ENCODE measurements at regions not wholly inside any gene's neighbourhood (a gene's known extent, or its start where the extent isn't known, plus 50 kb on each side); places are given as distances from the start of the nearest gene placed in this dataset.
"Not testable (repeated sequence)": the region's sequence is repeated elsewhere in the genome, so short reads cannot be mapped to it uniquely, and the experiment has no call there.

DNA sequence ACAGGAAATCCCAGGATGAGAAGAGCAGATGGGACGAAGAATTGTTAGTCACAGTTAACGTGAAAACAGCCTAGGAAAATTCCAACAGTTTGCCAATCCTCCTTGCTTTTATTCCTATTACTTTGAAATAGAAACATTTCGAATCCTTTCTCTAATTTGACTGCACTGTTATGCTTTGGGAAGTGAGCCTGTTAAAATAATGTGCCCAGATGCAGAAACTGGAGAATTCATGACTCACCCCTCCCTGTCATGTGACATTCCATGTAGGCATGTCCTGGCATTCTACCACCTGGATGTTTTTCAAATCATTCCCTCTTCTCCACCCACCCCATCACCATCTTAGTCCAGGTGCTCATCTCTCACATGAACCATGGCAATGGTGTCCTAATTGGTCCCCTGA, 107.3 kb downstream of the MINAR1 start:
- no peak for DNase-seq (ENCODE audit: low read depth)

DNA sequence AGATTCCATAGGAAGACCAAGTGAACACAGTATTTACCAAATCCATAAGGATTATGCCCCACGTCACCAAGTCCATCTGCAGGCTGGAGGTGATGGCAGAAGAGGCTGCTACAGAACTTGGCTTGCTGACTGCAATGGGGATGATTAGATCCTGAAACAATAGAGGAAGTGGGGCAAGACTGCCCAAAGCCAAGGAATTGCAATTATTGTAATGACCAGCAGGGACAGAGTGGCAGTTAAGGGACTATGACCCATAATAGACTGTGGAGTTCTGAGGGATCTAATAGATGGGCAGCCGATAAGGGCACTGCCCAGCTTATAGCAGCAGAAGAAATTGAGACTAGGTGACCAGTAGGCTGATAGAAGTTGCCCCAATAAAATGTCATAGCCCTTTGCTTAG, 108.4 kb downstream of the MINAR1 start:
- DNase-seq (ENCODE audit: low read depth): no peak

DNA sequence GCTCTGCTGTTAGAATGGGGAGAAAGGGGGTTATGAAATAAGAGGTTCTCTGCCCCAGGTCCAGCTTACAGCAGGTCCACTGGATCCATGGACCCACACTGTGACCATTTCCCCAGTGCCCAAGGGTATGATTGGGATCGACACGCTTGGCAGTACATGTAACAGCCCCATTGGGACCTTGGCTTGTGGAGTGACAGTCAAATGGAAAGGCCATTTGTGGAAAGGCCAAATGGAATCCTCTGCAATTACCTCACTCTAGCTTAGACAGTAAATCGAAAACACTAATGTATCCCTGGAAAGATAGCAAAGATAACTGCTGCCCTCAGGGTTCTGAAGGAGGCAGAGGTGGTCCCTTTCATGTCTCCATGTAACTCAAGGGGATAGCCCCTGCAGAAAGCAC, 109.1 kb downstream of the MINAR1 start:
- DNase-seq (ENCODE audit: low read depth): no peak

DNA sequence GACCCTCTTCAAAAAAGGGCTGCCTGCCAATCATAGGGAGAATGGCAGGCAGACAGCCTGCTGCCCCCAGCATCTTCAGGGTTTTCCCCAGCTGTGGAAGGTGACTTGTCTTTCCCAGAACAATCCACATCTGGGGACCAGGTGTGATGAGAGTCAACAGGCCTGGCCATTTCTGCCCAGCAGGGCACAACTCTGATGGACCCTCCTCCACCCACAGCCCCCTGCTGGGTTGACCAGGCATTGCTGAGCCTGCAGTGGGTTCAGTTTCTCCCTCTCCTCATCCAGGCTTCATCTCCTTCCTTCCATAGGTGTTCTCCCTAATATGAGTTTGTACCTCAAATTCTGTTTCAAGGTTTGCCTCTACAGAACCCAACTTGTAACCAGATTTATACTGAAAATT, 111.0 kb downstream of the MINAR1 start:
- DNase-seq (ENCODE audit: low read depth): no peak

DNA sequence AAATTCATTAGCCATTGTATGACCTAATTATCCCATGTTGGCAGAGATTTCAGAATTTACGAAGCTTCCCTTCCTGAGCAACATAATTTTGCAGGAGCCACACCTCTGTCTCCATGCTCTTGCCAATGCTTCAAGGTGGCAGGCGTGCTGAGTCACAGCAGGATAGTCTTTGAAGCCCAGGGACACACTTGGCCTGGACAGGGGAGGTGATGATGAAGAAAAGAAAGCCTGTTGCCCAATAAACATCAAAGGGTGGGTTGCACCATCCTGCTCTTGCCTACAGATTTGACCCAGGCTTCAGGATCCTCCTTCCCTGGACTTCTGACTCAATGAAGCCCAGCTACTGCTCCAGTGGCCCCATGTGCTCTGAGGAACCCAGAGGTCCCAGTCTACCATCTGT, 117.1 kb downstream of the MINAR1 start:
- no peak for DNase-seq (ENCODE audit: low read depth)

DNA sequence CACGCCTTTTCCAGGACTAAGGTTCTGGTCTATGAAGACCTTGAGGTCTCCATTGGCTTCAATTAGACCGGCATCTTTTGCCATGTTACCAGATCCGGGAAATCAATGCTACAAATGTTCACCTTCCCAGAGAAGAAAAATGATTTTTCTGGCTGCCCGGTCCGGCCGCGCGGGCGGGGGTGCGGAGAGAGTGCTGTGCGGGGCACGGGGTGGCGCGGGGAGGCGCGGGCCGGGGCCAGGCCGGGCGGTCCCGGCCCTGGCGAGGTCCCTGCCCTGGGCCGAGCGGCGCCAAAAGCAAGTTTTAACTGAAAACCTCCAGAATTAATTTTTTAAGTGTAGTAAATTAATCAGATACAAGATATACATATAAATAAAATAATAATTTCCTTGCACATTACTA, 128.2 kb downstream of the MINAR1 start:
- DNase-seq (ENCODE audit: low read depth): no peak

DNA sequence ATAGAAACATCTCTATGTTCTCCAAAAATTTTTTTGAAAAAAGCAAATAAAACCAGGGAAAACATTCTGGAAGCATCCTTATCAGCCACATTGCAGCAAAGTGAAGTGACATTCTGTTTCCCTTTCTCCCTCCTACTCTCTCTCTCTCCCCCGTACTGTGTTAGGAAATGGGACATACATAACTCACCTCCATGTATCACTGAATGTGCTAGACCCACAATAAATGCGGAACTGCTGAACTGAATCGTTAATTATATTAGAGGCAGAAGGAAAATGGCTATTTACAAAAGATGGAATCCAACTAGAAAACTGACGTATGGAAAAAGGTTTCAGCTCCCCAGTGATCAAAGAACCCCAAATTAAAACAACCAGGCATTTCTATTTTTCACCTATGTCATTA, 129.8 kb downstream of the MINAR1 start:
- DNase-seq (ENCODE audit: low read depth): no peak

DNA sequence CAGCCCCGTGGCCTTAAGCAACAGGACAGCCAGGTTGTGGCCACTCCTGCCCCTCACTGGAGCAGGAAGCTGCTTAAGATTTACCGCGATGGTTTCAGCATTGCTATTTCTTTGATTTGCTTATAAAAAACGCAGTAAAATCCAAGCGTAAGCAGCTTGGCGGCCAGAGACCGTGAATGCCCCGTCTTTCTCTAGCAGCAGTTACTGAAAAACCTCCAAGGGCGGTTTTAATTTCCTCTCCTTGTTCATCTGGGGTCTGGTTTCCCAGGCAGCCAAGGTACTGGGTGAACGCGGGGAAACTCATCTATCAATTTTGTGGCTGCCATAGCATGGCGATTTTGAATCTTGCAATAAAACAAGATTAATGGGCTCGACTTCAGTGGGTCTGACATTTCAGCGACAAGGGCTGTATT, 130.3 kb downstream of the MINAR1 start:
- DNase-seq (ENCODE audit: low read depth): no peak

DNA sequence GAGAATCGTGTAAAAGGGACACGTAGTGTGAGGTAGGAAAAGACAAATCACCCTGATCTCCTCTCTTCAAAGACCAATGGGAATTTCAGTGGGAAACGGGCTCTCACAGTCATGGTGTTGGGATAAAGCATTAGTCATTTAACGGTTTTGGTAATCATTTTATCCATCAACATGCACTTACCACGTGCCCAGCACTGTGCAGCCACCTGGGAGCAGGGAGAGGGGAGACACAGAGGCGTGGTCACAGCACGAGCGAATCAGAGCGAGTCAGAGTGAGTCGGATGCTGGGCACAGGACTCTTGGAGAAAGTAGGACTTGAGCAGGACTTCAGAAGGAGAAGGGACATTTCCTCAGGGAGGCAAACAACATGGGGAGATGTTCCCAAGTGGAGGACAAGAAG, 130.8 kb downstream of the MINAR1 start:
- DNase-seq (ENCODE audit: low read depth): no peak

DNA sequence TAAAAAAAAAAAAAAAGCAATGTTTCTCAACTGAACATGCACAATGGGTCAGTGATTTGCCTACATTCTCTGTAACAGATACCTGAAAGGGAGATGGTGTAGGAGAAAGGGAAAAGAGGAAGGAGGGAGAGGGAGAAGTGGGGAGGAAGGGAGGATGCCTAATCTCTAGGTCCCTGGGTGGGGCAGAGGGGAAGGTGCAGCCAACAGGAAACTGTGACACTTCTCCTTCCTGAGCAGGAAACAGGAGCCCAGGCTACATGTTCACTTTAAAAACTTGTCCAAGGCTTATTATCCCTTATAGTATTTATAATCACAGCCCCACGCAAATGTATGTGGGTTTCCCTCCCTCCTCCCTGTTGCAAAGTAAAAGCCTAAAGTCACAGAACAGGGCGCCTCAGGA, 137.9 kb downstream of the MINAR1 start:
- no peak for DNase-seq (ENCODE audit: low read depth)

DNA sequence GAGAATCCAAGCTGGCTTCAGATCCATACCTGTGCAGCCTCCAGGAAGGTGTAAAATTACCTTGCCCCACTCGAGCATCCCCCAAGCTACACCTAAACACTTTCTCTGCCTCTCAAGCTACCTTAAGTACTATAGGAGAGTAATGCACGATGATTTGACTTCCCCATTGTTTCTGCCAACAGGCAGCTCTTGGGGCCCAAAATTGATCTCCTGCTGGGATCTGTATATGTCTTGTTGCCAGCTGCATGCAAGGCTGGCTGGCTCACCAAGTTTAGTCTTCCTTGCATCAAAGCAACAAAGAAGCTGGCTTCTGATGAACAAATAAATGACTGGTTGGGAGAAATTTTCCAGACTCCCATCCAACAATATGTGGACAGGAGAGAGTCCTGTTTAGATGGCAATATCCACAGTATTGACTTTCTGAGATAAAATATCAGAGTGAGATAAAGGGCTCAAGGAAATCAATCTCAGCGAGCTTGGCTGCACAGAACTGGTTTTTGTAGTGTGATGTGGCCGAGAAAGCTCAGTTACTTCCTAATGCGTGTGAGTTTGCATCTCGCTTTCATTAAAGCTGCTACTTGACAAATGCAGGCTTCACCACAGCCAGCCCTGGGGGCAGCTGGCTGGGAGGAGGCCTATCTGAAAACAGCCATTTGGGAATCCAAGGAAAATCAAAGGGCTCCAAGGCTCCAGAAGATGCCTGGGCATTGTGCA, 140.7 kb downstream of the MINAR1 start:
- no peak for DNase-seq (ENCODE audit: low read depth)

DNA sequence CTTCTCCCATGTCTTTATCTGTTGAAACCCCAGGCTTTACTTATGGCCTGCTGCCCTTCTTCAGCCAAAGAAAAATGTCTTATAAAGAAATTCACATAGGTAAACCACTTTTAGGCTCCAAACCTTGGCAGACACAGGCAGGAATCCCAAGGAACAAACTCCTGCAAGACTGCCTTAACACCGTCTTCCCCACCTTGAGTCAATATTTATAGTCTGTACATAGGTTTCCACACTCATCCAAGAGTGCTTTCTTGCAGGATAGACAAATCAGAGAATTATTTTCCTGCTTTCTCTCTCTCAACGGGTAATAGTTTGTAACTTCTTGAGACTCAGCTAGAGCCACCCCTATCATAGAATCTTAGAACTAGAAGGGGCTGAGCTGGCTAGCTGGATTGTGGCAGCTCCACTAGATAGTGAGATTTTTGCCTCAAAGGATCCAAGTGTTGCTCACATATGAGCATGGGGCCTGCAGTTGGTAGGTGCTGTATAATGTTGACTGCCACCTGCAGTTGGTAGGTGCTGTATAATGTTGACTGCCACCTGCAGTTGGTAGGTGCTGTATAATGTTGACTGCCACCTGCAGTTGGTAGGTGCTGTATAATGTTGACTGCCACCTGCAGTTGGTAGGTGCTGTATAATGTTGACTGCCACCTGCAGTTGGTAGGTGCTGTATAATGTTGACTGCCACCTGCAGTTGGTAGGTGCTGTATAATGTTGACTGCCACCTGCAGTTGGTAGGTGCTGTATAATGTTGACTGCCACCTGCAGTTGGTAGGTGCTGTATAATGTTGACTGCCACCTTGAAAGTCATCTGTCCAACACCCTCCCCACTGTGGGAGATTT, 142.5 kb downstream of the MINAR1 start:
- DNase-seq (ENCODE audit: low read depth): not testable (repeated sequence)

DNA sequence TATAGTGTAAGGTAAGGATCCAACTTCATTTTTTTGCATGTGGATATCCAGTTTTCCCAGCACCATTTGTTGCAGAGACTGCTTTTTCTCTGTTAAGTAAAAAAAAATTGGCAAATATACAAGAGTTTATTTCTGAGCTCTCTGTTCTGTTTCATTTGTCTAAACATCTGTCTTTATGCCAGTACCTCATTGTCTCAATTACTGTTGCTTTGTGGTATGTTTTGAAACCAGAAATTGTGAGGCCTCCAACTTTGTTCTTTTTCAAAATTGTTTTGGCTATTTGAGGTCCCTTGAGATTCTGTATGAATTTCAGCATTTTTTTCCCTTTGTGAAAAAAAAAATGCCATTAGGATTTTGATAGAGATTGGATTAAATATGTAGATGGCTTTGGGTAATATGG, 150.5 kb downstream of the MINAR1 start:
- peak; percentile 38 for DNase-seq (ENCODE audit: low read depth)

DNA sequence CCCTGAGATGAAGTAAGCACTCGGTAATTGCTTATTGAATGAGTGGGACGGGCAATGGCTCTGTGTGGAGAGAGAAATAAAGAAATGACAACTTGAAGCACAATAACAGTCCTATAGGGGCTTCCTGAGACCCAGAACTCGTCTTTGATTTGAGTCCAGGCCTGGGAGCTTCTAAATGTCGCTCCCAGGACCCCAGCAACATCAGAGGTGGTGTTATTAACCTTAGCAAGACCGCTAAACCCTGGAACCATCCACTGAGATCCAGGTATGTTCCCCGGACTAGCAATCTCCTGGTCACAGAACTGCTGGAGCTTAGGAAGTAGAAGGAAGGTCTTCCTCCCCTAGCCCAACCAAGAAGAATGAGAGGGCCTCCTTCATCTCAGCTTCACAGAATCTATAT, 160.0 kb downstream of the MINAR1 start:
- DNase-seq (ENCODE audit: low read depth): no peak

DNA sequence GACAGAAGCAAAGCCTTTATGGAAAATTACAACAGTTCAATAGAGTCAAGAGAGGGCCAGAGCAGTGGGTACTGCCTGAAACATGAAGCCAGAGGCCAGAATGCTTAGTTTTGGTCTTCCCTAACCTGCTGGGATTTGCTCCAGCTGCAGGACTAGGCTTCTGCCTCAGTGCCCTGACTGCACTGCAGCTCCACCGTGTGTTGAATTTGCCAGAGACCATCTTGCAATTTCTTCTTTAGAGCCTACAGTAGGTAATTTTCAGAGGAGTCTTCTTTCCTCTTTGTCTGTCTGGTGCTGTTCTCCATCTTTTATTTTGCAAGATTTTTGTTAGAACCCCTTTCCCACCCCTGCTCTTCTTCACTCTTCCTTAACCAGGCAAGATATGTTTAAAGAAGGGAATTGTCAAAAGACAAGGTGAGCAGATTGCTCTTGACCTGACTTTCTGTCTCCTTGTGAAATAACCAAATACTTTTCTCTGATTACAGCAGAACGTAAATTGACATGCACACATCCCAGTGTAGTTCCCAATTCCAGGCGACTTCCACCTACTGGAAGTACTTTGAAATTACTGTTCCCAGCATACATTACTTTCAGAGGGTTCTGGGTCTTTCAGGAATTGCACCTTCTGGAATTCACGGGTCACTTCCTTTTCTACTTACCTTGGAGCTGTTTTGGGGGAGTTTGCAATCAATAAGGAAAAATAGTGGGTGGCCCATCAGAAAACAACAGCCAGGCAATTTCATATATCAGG, 161.2 kb downstream of the MINAR1 start:
- DNase-seq (ENCODE audit: low read depth): no peak

DNA sequence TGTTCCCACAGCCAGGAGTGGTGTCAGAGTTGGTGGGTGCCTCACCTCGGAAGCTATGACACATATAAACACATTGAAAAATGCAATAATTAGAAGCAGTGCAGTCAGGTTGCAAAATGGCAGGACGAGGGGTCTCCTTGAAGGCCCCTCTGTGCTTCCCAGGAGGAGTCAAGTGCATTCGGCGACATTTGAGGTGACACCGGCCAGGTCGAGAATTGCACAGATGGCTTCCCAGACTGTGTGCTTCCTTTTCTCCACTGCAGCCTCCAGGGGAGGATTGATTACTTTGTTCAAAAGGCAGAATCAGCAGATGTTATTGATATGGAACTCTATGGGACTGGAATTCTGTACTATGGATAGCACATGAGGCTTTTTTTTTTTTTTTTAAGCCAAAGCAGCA, 163.2 kb downstream of the MINAR1 start:
- no peak for DNase-seq (ENCODE audit: low read depth)

DNA sequence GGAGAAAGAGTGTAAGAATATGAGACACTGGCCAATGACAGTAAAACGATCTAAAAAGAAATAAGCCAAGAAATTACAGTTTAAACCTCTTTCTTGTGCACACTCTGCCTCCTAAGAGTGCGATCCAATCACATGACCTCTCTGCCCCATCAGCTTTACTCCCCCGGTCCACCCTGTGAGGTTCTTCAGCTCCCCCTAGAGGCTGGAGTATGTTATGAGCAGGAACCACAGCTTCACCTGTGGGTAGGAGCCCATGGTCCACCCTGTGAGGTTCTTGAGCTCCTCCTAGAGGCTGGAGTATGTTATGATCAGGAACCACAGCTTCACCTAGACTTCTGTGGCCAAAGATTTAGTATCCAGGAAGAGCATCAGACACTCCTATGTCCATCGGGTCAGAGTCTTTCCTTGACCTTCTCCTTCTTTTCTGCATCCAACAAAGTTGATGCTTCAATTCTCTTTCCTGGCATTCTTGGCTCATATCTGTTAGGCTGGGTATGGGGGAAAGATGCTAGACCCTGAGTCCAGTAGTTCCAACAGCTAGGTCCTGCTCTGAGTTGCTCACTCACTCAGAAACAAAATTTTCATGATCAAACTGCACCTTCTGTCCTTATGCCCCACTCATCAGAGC, 164.0 kb downstream of the MINAR1 start:
- peak; percentile 33 for DNase-seq (ENCODE audit: low read depth)

DNA sequence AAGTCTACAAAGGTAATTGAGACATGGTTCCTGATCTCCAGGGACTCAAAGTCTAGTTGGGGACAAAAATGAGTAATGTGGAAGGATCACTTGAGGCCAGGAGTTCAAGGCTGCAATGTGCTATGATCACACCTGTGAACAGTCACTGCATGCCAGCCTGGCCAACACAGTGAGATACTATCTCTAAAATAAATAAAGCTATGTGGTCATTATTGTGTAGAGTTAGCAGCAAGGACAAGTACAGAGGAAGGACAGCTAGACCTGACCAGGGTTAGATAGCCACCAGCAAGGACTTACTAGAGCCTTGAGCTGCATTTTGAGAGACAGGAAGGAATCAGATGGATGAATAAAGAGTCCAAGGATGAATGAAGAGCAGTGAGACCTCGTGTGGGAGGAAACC, 166.5 kb downstream of the MINAR1 start:
- no peak for DNase-seq (ENCODE audit: low read depth)

DNA sequence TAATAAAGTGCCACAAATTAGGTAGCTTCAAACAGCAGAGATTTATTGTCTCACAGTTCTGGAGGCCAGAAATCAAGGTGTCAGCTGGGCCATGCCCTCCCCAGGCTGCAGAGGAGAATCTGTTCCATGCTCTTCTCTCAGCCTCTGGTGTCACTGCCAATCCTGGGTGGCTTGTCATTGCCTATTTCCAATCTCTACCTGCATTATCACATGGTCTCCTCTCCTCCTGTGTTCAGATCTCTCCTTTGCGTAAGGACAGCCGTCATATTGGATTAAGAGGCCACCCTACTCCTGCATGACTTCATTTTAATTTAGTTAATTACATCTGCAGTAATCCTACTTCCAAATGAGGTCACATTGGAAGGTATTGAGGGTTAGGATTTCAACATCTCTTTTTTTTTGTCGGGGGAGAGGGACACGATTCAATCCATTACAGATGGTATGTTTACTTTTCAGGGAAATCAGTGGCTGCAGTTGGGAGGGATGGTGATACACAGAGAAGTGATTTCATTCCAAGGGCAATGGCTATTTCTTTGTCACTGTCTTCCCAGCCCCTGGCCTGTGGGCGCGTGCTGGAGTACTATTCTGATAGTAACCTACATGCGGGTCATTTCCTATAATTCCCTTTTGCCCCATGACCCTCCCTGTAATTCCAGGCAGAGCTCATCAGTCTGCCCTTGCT, 169.4 kb downstream of the MINAR1 start:
- DNase-seq (ENCODE audit: low read depth): no peak

DNA sequence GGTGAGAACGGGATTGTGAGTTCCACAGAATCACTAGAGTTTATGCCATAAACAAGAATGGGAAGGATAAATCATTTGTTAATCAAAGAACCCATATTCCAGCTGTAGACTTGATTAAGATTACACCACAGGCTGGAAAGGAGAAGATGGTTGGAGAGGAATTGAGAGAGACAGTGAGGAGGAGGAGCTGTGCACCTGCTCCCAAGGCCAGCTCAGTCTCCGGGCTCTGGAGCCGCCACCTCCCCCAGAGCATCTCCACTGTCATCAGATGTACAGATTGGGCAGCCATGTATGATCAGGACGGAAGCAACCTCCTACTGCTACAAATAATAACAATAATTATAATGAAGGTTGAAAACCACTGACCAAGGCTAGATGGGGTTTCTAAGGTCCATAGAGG, 170.0 kb downstream of the MINAR1 start:
- DNase-seq (ENCODE audit: low read depth): no peak

DNA sequence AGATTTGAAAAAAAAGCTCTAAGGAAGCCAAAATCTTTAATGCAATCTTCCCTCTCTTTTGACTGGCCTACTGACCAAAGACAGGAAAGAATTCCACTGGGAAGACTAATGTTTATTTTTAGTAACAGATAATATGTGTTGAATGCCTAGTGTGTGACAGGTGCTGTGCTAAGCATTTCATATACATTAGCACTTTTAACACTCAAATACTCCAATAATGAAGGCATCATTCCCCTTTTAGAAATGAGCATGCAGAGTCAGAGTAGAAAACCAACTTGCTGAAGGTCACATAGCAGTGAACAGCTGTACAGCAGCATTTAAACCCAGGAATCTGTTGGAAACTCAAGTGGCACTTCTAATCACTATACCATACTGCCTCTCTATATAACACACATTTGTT, 170.6 kb downstream of the MINAR1 start:
- no peak for DNase-seq (ENCODE audit: low read depth)

DNA sequence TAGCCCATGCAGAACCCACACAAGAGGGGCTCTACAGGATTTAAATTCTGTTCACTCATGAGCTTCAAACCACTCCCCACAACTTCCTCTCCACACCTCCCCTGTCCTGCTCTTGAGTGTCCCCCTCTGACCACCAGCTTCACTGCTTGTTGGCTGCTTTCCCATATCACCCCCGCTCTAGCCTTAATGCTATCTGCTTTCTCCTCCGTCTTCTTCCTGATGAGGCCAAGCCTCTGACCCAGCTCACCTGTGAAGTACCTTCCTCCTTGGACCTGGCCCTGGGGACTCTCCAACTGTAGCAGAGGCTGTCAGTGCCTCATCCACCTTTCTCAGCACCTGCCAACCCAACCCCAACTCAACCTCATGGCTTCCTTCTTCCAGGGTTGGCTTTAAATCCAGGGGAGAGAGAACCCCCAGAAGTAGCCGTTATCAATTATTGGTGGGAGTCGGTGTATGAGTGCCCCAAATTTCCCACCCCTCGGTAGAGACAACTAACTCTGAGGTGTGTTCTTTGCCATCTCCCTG, 174.8 kb downstream of the MINAR1 start:
- DNase-seq (ENCODE audit: low read depth): no peak
